OCI-LY7 (cell line): ENCODE measurements at regions not wholly inside any gene's neighbourhood (a gene's known extent, or its start where the extent isn't known, plus 50 kb on each side); places are given as distances from the start of the nearest gene placed in this dataset.

Experiments used
- BruUV-seq: library from RNA; stranded (reverse); fragments of 400-500 nt; replicated peaks from 2 replicates; lab custom pipeline; 2021; lab: Mats Ljungman, UMichigan
- CTCF ChIA-PET: fragments of 300-600 bp; sonication (Branson Sonifier 250); formaldehyde crosslinking; loops from one replicate; lab custom pipeline; 2022; ENCODE audit warnings: antibody characterized with exemption; ENCODE audit not compliant: unreplicated experiment; lab: Charles Lee
- POLR2A ChIA-PET: fragments of 300-600 bp; sonication (Branson Sonifier 250); formaldehyde crosslinking; loops from one replicate; lab custom pipeline; 2022; ENCODE audit warnings: antibody characterized with exemption; lab: Charles Lee
- DNase-seq: peaks from one replicate; pipeline ENCODE4 v3.0.0-alpha.2; 2015; ENCODE audit warnings: low spot score
- H2AFZ ChIP-seq: fragments of 200-600 bp; sonication (generic), shearing (Covaris generic); 2 replicates; pipeline ENCODE4 v1.6.1; 2014; ENCODE audit warnings: mild to moderate bottlenecking, antibody characterized with exemption, low read length, moderate library complexity
- H3K27ac ChIP-seq: fragments of 200-600 bp; sonication (generic); 2 replicates; pipeline ENCODE4 v1.5.1; 2014; ENCODE audit warnings: mixed run types, low read depth, mild to moderate bottlenecking, moderate library complexity, low read length, inconsistent platforms; ENCODE audit not compliant: poor library complexity, severe bottlenecking
- H3K36me3 ChIP-seq: fragments of 200-600 bp; sonication (generic); 2 replicates; pipeline ENCODE4 v1.6.1; 2014; ENCODE audit warnings: mild to moderate bottlenecking, antibody characterized with exemption, low read length, moderate library complexity, mixed read lengths; ENCODE audit not compliant: insufficient read depth
- H3K4me1 ChIP-seq: fragments of 200-600 bp; sonication (generic); 2 replicates; pipeline ENCODE4 v1.5.1; 2014; ENCODE audit warnings: mild to moderate bottlenecking, low read length; ENCODE audit not compliant: insufficient read depth, poor library complexity, severe bottlenecking
- H3K4me2 ChIP-seq: fragments of 200-600 bp; sonication (generic); 2 replicates; pipeline ENCODE4 v1.6.1; 2014; ENCODE audit warnings: mild to moderate bottlenecking, low read length
- H3K4me3 ChIP-seq: fragments of 200-600 bp; sonication (generic); 2 replicates; pipeline ENCODE4 v1.5.1; 2014; ENCODE audit warnings: mild to moderate bottlenecking, low read depth, low read length; ENCODE audit not compliant: poor library complexity, severe bottlenecking
- H3K79me2 ChIP-seq: fragments of 200-600 bp; sonication (generic); 2 replicates; pipeline ENCODE4 v1.6.1; 2016; ENCODE audit warnings: low read depth, mild to moderate bottlenecking, low read length, moderate library complexity, mixed read lengths; ENCODE audit not compliant: insufficient read depth
- H3K9me2 ChIP-seq: fragments of 200-600 bp; sonication (generic); 2 replicates; pipeline ENCODE4 v1.6.1; 2016; ENCODE audit warnings: mild to moderate bottlenecking, low read length, mixed read lengths; ENCODE audit not compliant: insufficient read depth
- H3K9me3 ChIP-seq: fragments of 200-600 bp; sonication (generic); 2 replicates; pipeline ENCODE4 v1.6.1; 2014; ENCODE audit warnings: mild to moderate bottlenecking, mixed run types, low read length, mixed read lengths
- H4K20me1 ChIP-seq: fragments of 200-600 bp; sonication (generic); 2 replicates; pipeline ENCODE4 v1.6.1; 2014; ENCODE audit warnings: mild to moderate bottlenecking, antibody characterized with exemption, low read length, moderate library complexity, mixed read lengths; ENCODE audit not compliant: insufficient read depth
- CTCF ChIP-seq: fragments of 200-600 bp; sonication (generic); conservative IDR thresholded peaks from 2 replicates; pipeline ENCODE4 v1.5.1; 2014; ENCODE audit warnings: mild to moderate bottlenecking, antibody characterized with exemption, low read length, moderate library complexity, mixed read lengths
- EZH2phosphoT487 ChIP-seq: fragments of 200-600 bp; sonication (generic); IDR thresholded peaks from 2 replicates; pipeline ENCODE4 v1.6.1; 2018; ENCODE audit warnings: low read depth, borderline replicate concordance, mild to moderate bottlenecking, mixed run types, antibody characterized with exemption, low read length, moderate library complexity, mixed read lengths
- intact Hi-C: fragments of 100-400 bp; cut with micrococcal nuclease; formaldehyde crosslinking; loops from one replicate; pipeline ENCODE4 v1.10.0; 2022; ENCODE audit not compliant: unreplicated experiment

GRCh38 chr3:59677747-59678702, 628.2 kb upstream of the CFAP20DC start:
- Histone ChIP-seq H3K27ac (no peak overlapping the region), H2AFZ (no peak overlapping the region), H4K20me1 (no peaks in the 10 kb centered on the region), H3K4me2 (no peak overlapping the region), H3K4me3 (no peak overlapping the region), H3K36me3 (no peaks in the 10 kb centered on the region), H3K9me3 (no peaks in the 10 kb centered on the region), H3K4me1 (no peaks in the 10 kb centered on the region), H3K9me2 (no peaks in the 10 kb centered on the region), H3K79me2 (no peaks in the 10 kb centered on the region)
- BruUV-seq = no TSS peak
- no peak for DNase-seq
- POLR2A ChIA-PET = interaction anchor here (0.6 to 0.7 kb wide), 3 partner anchors 16 to 366 kb away, joined by 3 to 6 read pairs (median 5); no protein-coding TSS in a partner anchor
- CTCF ChIA-PET = no interaction called here
- intact Hi-C loops = no loop called here
- TF ChIP-seq EZH2phosphoT487 = no peak
- TF ChIP-seq CTCF = no peak

GRCh38 chr3:59675495-59675894, 625.7 kb upstream of the CFAP20DC start:
- intact Hi-C loops = no loop called here
- Histone ChIP-seq H4K20me1 (no peaks in the 10 kb centered on the region), H3K36me3 (no peaks in the 10 kb centered on the region), H3K27ac (no peak overlapping the region), H3K4me1 (no peaks in the 10 kb centered on the region), H3K4me3 (no peak overlapping the region), H3K9me2 (no peaks in the 10 kb centered on the region), H2AFZ (no peak overlapping the region), H3K9me3 (no peaks in the 10 kb centered on the region), H3K4me2 (no peak overlapping the region), H3K79me2 (no peaks in the 10 kb centered on the region)
- POLR2A ChIA-PET = no interaction called here
- DNase-seq = no peak
- CTCF ChIA-PET = no interaction called here
- BruUV-seq = no TSS peak
- TF ChIP-seq EZH2phosphoT487 = no peak
- no peak for TF ChIP-seq CTCF
